ENCODE measurements at regions not wholly inside any gene's neighbourhood (a gene's known extent, or its start where the extent isn't known, plus 50 kb on each side); places are given as distances from the start of the nearest gene placed in this dataset.

DNA sequence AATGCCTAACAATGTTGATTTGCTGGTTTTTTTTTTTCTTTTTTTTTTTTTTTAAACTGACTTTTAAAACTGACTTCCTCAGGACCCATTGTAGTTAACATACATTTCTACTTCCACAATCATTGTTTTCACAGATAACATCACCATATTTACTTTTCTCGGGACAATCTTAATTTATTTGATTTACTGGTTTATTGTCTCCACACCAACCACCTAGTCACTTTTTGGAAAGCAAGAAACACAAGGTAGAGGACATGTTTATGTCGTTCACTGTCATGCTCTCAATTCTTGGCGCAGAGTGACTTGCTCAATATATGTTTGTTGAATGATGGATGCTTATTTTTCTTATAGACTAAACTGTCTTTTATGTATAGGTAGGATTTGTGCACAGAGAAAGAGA lies 2280.7 kb downstream of the MAT2B start:
- TF ChIP-seq, protein P1, sequence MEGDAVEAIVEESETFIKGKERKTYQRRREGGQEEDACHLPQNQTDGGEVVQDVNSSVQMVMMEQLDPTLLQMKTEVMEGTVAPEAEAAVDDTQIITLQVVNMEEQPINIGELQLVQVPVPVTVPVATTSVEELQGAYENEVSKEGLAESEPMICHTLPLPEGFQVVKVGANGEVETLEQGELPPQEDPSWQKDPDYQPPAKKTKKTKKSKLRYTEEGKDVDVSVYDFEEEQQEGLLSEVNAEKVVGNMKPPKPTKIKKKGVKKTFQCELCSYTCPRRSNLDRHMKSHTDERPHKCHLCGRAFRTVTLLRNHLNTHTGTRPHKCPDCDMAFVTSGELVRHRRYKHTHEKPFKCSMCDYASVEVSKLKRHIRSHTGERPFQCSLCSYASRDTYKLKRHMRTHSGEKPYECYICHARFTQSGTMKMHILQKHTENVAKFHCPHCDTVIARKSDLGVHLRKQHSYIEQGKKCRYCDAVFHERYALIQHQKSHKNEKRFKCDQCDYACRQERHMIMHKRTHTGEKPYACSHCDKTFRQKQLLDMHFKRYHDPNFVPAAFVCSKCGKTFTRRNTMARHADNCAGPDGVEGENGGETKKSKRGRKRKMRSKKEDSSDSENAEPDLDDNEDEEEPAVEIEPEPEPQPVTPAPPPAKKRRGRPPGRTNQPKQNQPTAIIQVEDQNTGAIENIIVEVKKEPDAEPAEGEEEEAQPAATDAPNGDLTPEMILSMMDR (IDR thresholded peaks at IDR 0.05) = no peak
- TF ChIP-seq ZFX (IDR thresholded peaks at IDR 0.05; ENCODE audit: borderline replicate concordance) = no peak
